WTC11 (cell line): ENCODE measurements at regions not wholly inside any gene's neighbourhood (a gene's known extent, or its start where the extent isn't known, plus 50 kb on each side); places are given as distances from the start of the nearest gene placed in this dataset.

Experiments used
- ATAC-seq: fragments of 200-7000 bp; cut with Tn5 transposase; 2 replicates; pipeline ENCODE4 v1.10.0; 2021; ENCODE audit warnings: mild to moderate bottlenecking, moderate library complexity
- CTCF ChIA-PET: fragments of 300-600 bp; sonication (Branson Sonifier 250); formaldehyde crosslinking; loops from one replicate; lab custom pipeline; 2021; ENCODE audit warnings: antibody characterized with exemption; lab: Charles Lee
- POLR2A ChIA-PET: fragments of 350-600 bp; sonication (Branson Sonifier 250); formaldehyde crosslinking; loops from one replicate; lab custom pipeline; 2021; ENCODE audit warnings: antibody characterized with exemption; lab: Charles Lee
- DNase-seq: peaks from one replicate; pipeline ENCODE4 v3.0.0; 2021; ENCODE audit warnings: low spot score
- H3K27ac Mint-ChIP-seq: 2 replicates; pipeline ENCODE4 v1.8.0; 2021; ENCODE audit warnings: mixed read lengths
- H3K27me3 Mint-ChIP-seq: 2 replicates; pipeline ENCODE4 v1.8.0; 2021; ENCODE audit warnings: low read depth, mild to moderate bottlenecking, moderate library complexity, mixed read lengths
- H3K36me3 Mint-ChIP-seq: 2 replicates; pipeline ENCODE4 v1.8.0; 2021; ENCODE audit warnings: mixed read lengths
- H3K4me1 Mint-ChIP-seq: 2 replicates; pipeline ENCODE4 v1.8.0; 2022; ENCODE audit warnings: mixed read lengths
- H3K4me3 Mint-ChIP-seq: 2 replicates; pipeline ENCODE4 v1.8.0; 2021; ENCODE audit warnings: mild to moderate bottlenecking, moderate library complexity, mixed read lengths
- H3K9me3 Mint-ChIP-seq: 2 replicates; pipeline ENCODE4 v1.8.0; 2021; ENCODE audit warnings: mixed read lengths
- ELF4 ChIP-seq: sonication (generic); formaldehyde crosslinking; IDR thresholded peaks from 2 replicates; pipeline ENCODE4 v1.8.1; 2022; ENCODE audit warnings: low read depth, mild to moderate bottlenecking, moderate library complexity, missing genetic modification reagents
- FOXJ3 ChIP-seq: sonication (generic); formaldehyde crosslinking; IDR thresholded peaks from 2 replicates; pipeline ENCODE4 v1.9.0; 2021; ENCODE audit warnings: missing genetic modification reagents, mild to moderate bottlenecking, borderline replicate concordance
- HMGA2 ChIP-seq: fragments of 250-450 bp; sonication (Bioruptor Pico); IDR thresholded peaks from 2 replicates; pipeline ENCODE4 v1.4.0; 2021; ENCODE audit warnings: mild to moderate bottlenecking, moderate library complexity
- HMGXB4 ChIP-seq: sonication (generic); formaldehyde crosslinking; IDR thresholded peaks from 2 replicates; pipeline ENCODE4 v1.8.1; 2023; ENCODE audit warnings: mild to moderate bottlenecking, moderate library complexity, missing genetic modification reagents
- IRF2 ChIP-seq: sonication (generic); formaldehyde crosslinking; IDR thresholded peaks from 2 replicates; pipeline ENCODE4 v1.8.0; 2022; ENCODE audit warnings: low read depth, missing genetic modification reagents, borderline replicate concordance
- MXD4 ChIP-seq: fragments of 250-450 bp; sonication (Bioruptor Pico); IDR thresholded peaks from 2 replicates; pipeline ENCODE4 v1.8.0; 2021; ENCODE audit warnings: mild to moderate bottlenecking, moderate library complexity, borderline replicate concordance
- NFATC4 ChIP-seq: fragments of 250-450 bp; sonication (Bioruptor Pico); IDR thresholded peaks from 2 replicates; pipeline ENCODE4 v1.9.0; 2021; ENCODE audit warnings: mild to moderate bottlenecking
- NR1H2 ChIP-seq: sonication (generic); formaldehyde crosslinking; IDR thresholded peaks from 2 replicates; pipeline ENCODE4 v1.9.0; 2021; ENCODE audit warnings: mild to moderate bottlenecking, moderate library complexity, missing genetic modification reagents
- PRRX2 ChIP-seq: fragments of 250-450 bp; sonication (Bioruptor Pico); IDR thresholded peaks from 2 replicates; pipeline ENCODE4 v1.8.0; 2021; ENCODE audit warnings: mild to moderate bottlenecking
- RORB ChIP-seq: fragments of 250-450 bp; sonication (Bioruptor Pico); IDR thresholded peaks from 2 replicates; pipeline ENCODE4 v1.9.0; 2021; ENCODE audit warnings: mild to moderate bottlenecking
- SMAD3 ChIP-seq: sonication (generic); formaldehyde crosslinking; IDR thresholded peaks from 2 replicates; pipeline ENCODE4 v1.8.0; 2022; ENCODE audit warnings: missing genetic modification reagents, mild to moderate bottlenecking, borderline replicate concordance
- TCF7 ChIP-seq: sonication (generic); formaldehyde crosslinking; IDR thresholded peaks from 2 replicates; pipeline ENCODE4 v1.8.0; 2022; ENCODE audit warnings: mild to moderate bottlenecking, low read depth, missing genetic modification reagents, moderate library complexity
- ZBTB21 ChIP-seq: sonication (generic); formaldehyde crosslinking; IDR thresholded peaks from 2 replicates; pipeline ENCODE4 v1.8.1; 2023; ENCODE audit warnings: mild to moderate bottlenecking, missing genetic modification reagents, borderline replicate concordance
- ZMAT4 ChIP-seq: fragments of 250-450 bp; sonication (Bioruptor Pico); IDR thresholded peaks from 2 replicates; pipeline ENCODE4 v1.9.0; 2021; ENCODE audit warnings: mild to moderate bottlenecking
- ZNF219 ChIP-seq: sonication (generic); formaldehyde crosslinking; IDR thresholded peaks from 2 replicates; pipeline ENCODE4 v1.8.0; 2023; ENCODE audit warnings: missing genetic modification reagents, mild to moderate bottlenecking, borderline replicate concordance
- ZNF396 ChIP-seq: fragments of 250-450 bp; sonication (Bioruptor Pico); IDR thresholded peaks from 2 replicates; pipeline ENCODE4 v1.8.0; 2021; ENCODE audit warnings: mild to moderate bottlenecking, moderate library complexity, borderline replicate concordance
- ZNF416 ChIP-seq: fragments of 250-450 bp; sonication (Bioruptor Pico); IDR thresholded peaks from 2 replicates; pipeline ENCODE4 v1.9.0; 2021; ENCODE audit warnings: mild to moderate bottlenecking, inconsistent platforms
- ZNF512 ChIP-seq: sonication (generic); formaldehyde crosslinking; IDR thresholded peaks from 2 replicates; pipeline ENCODE4 v1.8.1; 2022; ENCODE audit warnings: missing genetic modification reagents, borderline replicate concordance
- ZNF671 ChIP-seq: fragments of 250-450 bp; sonication (Bioruptor Pico); IDR thresholded peaks from 2 replicates; pipeline ENCODE4 v1.8.0; 2021; ENCODE audit warnings: mild to moderate bottlenecking

DNA sequence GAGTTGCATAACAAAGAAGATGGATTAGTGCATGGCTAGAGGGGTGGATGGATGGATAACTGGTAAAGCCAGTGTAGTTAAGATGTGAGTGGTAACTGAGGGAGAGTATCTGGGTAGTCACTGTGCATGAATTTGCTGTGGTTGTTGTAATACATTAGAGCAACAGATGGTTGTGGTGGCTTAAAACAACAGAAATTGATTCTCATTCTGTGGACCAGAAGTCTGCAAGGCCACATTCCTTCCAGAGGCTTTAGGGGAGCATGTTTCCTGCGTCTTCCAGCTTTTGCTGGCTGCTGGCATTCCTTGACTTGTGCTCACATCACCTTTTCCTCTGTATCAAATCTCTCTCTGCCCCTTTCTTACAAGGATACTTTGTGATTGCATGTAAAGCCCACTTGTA, 155.4 kb downstream of the ASB1 start:
- Mint-ChIP-seq H3K4me3 (no peak overlapping the region), H3K36me3 (no peaks in the 10 kb centered on the region)
- TF ChIP-seq TCF7 (CRISPR knock-in tag) (no peak), ZBTB21 (CRISPR knock-in tag) (no peak), NR1H2 (CRISPR knock-in tag) (no peak), IRF2 (no peak), SMAD3 (CRISPR knock-in tag) (no peak), ZMAT4 (CRISPR knock-in tag) (no peak), PRRX2 (CRISPR knock-in tag) (no peak), RORB (CRISPR knock-in tag) (no peak), NFATC4 (no peak), ZNF396 (no peak)
- TF ChIP-seq, all 79 proteins: peak for 0
- Mint-ChIP-seq H3K9me3 (peaks cover 10% of the 10 kb centered on the region; the same call in 1 of the 2 replicates), H3K27ac (no peak overlapping the region), H3K4me1 (no peaks in the 10 kb centered on the region), H3K27me3 (no peaks in the 10 kb centered on the region; the same call in 1 of the 2 replicates)
- ChIA-PET POLR2A (no interaction called here), CTCF (no interaction called here)
- no peak for ATAC-seq
- no peak for DNase-seq

GRCh38 chr2:238584617-238585016, 157.9 kb downstream of the ASB1 start:
- Mint-ChIP-seq H3K4me1 (no peaks in the 10 kb centered on the region), H3K27me3 (no peaks in the 10 kb centered on the region; the same call in 1 of the 2 replicates), H3K36me3 (no peaks in the 10 kb centered on the region), H3K4me3 (no peak overlapping the region), H3K9me3 (peaks cover 10% of the 10 kb centered on the region; the same call in 1 of the 2 replicates), H3K27ac (no peak overlapping the region)
- DNase-seq (no peak), ATAC-seq (no peak)
- ChIA-PET CTCF (no interaction called here), POLR2A (no interaction called here)
- TF ChIP-seq HMGXB4 (CRISPR knock-in tag) (no peak), MXD4 (no peak), ZNF416 (no peak), ZMAT4 (CRISPR knock-in tag) (no peak), ELF4 (CRISPR knock-in tag) (no peak), FOXJ3 (CRISPR knock-in tag) (no peak), ZNF512 (CRISPR knock-in tag) (no peak), ZNF219 (CRISPR knock-in tag) (no peak), HMGA2 (no peak), ZNF671 (no peak)
